ENCODE measurements at regions not wholly inside any gene's neighbourhood (a gene's known extent, or its start where the extent isn't known, plus 50 kb on each side); places are given as distances from the start of the nearest gene placed in this dataset.
"Not testable (repeated sequence)": the region's sequence is repeated elsewhere in the genome, so short reads cannot be mapped to it uniquely, and the experiment has no call there.

GRCh38 chr6:57946084-57946768, 628.8 kb downstream of the PRIM2 start:
- TF ChIP-seq CTCF, POLR2A (IDR thresholded peaks at IDR 0.05): not testable (repeated sequence)

Data from heart left ventricle (tissue), 13 donors.